Rectal smooth muscle tissue (tissue), 1 donor: ENCODE measurements at regions not wholly inside any gene's neighbourhood (a gene's known extent, or its start where the extent isn't known, plus 50 kb on each side); places are given as distances from the start of the nearest gene placed in this dataset.

Source experiments
- H3K27ac ChIP-seq: one replicate; pipeline ENCODE4 v1.7.0; 2013; ENCODE audit warnings: low read depth, low read length, inconsistent platforms
- H3K27me3 ChIP-seq: one replicate; pipeline ENCODE4 v1.7.0; 2013; ENCODE audit warnings: low read length; ENCODE audit not compliant: control insufficient read depth, insufficient read depth
- H3K36me3 ChIP-seq: one replicate; pipeline ENCODE4 v1.7.0; 2013; ENCODE audit warnings: low read length; ENCODE audit not compliant: control insufficient read depth, insufficient read depth
- H3K4me1 ChIP-seq: one replicate; pipeline ENCODE4 v1.7.0; 2013; ENCODE audit warnings: low read length; ENCODE audit not compliant: control insufficient read depth, insufficient read depth
- H3K4me3 ChIP-seq: one replicate; pipeline ENCODE4 v1.7.0; 2013; ENCODE audit warnings: low read length
- H3K9ac ChIP-seq: one replicate; pipeline ENCODE4 v1.7.0; 2013; ENCODE audit warnings: low read length

DNA sequence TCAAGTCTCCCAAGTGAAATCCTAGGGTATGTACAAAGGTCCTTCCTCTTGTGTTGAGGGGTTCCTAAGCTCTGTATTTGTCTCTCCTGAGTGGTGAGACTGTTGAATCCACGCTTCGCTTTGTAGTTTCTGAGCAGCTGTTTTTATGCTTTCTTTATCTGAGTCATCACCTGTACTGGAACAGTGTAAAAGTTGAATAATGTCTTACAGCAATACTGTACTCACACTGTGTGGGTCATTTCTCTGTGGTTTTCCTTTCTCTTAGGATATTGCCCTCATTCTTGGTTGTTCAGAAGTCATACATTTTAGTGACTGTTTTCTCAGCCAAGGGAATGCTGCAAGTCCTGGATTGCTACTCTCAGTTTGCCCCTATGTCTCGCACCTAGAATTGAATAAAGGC, 1596.6 kb downstream of the SLITRK5 start:
- H3K9ac ChIP-seq, result no peak overlapping the region
- H3K27ac ChIP-seq, result no peak overlapping the region
- no peak overlapping the region for H3K4me3 ChIP-seq
- H3K36me3 ChIP-seq, result no peaks in the 10 kb centered on the region
- no peaks in the 10 kb centered on the region for H3K4me1 ChIP-seq
- no peaks in the 10 kb centered on the region for H3K27me3 ChIP-seq

DNA sequence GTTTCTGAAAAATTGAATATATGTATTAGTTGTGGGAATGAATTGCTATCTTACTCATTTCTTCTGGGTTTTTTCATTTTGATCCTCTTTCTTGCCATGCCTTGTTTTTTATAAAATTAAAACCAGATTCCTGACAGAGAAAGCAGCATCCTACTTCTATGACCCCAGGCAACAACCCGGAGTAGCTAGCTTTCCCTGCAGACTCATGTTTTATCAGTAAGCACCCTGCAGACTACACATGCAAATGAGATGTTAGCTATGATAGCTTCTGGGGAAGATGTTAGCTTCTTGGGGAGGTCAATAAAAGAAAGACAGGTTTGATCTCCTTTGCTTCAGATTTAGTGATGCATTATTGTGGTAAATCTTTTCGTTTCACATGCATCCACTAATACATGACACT, 1598.6 kb downstream of the SLITRK5 start:
- no peaks in the 10 kb centered on the region for H3K4me1 ChIP-seq
- no peak overlapping the region for H3K9ac ChIP-seq
- no peaks in the 10 kb centered on the region for H3K36me3 ChIP-seq
- H3K27me3 ChIP-seq, result no peaks in the 10 kb centered on the region
- H3K27ac ChIP-seq, result no peak overlapping the region
- H3K4me3 ChIP-seq, result no peak overlapping the region

GRCh38 chr13:89270736-89271135, 1599.6 kb downstream of the SLITRK5 start:
- Histone ChIP-seq H3K27ac (no peak overlapping the region), H3K4me1 (no peaks in the 10 kb centered on the region), H3K4me3 (no peak overlapping the region), H3K36me3 (no peaks in the 10 kb centered on the region), H3K27me3 (no peaks in the 10 kb centered on the region), H3K9ac (no peak overlapping the region)

- Histone ChIP-seq H3K4me1 (peaks cover 3% of the 10 kb centered on the region), H3K27ac (peak overlapping the region; percentile 56), H3K36me3 (no peaks in the 10 kb centered on the region), H3K27me3 (no peaks in the 10 kb centered on the region), H3K9ac (no peak overlapping the region), H3K4me3 (no peak overlapping the region)
Measured at GRCh38 chr13:89279374-89279773, 1608.2 kb downstream of the SLITRK5 start.

GRCh38 chr13:89281331-89281730, 1610.2 kb downstream of the SLITRK5 start:
- Histone ChIP-seq H3K9ac (no peak overlapping the region), H3K36me3 (no peaks in the 10 kb centered on the region), H3K4me1 (peaks cover 3% of the 10 kb centered on the region), H3K27me3 (no peaks in the 10 kb centered on the region), H3K27ac (no peak overlapping the region), H3K4me3 (no peak overlapping the region)

GRCh38 chr13:89282241-89282640, 1611.1 kb downstream of the SLITRK5 start:
- peaks cover 3% of the 10 kb centered on the region for H3K4me1 ChIP-seq
- H3K9ac ChIP-seq, result no peak overlapping the region
- no peak overlapping the region for H3K27ac ChIP-seq
- no peaks in the 10 kb centered on the region for H3K27me3 ChIP-seq
- H3K36me3 ChIP-seq, result no peaks in the 10 kb centered on the region
- H3K4me3 ChIP-seq, result no peak overlapping the region

GRCh38 chr13:89287381-89287780, 1616.2 kb downstream of the SLITRK5 start:
- H3K27ac ChIP-seq, result no peak overlapping the region
- H3K4me3 ChIP-seq, result no peak overlapping the region
- H3K27me3 ChIP-seq, result no peaks in the 10 kb centered on the region
- H3K36me3 ChIP-seq, result no peaks in the 10 kb centered on the region
- H3K9ac ChIP-seq, result no peak overlapping the region
- no peaks in the 10 kb centered on the region for H3K4me1 ChIP-seq

GRCh38 chr13:89294115-89294867, 1623.1 kb downstream of the SLITRK5 start:
- Histone ChIP-seq H3K27ac (no peak overlapping the region), H3K9ac (no peak overlapping the region), H3K4me3 (no peak overlapping the region), H3K4me1 (no peaks in the 10 kb centered on the region), H3K36me3 (no peaks in the 10 kb centered on the region), H3K27me3 (no peaks in the 10 kb centered on the region)

DNA sequence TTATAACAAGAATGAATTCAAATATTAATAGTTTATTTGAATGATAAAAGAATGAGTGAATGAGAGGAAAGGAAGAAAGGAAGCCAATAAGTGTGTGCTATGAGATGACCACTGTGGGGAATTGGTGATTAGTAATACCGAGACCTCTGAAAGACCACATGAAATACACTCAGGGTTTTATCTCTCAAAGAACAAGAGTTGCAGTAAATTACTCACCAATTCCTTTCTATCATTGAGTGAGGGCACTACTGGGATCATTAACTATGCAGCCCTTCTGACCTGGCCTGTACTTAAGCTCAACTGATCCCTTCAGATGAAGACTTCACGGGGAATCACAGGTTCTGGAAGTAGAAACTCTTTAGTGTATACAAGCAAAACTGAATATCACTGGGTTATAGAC, 1636.1 kb downstream of the SLITRK5 start:
- Histone ChIP-seq H3K9ac (no peak overlapping the region), H3K27ac (no peak overlapping the region), H3K4me3 (no peak overlapping the region), H3K4me1 (no peaks in the 10 kb centered on the region), H3K27me3 (no peaks in the 10 kb centered on the region), H3K36me3 (no peaks in the 10 kb centered on the region)

DNA sequence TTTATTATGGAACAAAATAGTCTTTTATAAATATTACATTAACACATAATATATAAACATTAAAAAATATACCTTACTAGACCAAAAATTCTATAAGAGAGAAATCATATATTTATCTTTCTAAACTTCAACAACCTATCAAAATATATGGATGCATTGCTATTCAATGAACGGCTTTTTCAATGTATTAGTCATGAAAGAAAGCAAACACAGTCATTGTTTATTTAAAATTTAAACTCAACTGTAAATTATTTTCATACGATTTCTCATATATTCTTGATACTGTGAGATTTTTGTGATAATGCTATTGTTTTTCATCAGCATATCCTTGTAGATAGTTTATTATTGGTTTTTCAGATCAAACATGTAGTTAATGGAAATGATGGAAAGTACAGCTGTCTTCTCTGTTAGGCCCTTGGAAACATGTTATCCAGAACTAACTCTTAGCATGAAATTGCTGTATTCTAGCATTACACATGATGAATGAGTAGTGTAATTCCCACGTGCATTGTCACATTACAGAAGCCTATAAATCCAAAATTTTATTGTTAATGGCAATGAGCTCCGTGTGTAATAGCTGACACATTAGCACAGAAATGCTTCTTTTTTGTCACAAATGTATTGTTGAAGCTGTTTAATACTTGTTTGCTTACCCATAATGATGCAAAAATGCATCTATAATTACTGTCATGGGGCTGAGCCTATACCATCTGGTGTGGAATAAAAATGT, 1639.9 kb downstream of the SLITRK5 start:
- Histone ChIP-seq H3K9ac (no peak overlapping the region), H3K27ac (no peak overlapping the region), H3K36me3 (no peaks in the 10 kb centered on the region), H3K4me3 (no peak overlapping the region), H3K4me1 (no peaks in the 10 kb centered on the region), H3K27me3 (no peaks in the 10 kb centered on the region)

GRCh38 chr13:89315287-89315686, 1644.1 kb downstream of the SLITRK5 start:
- Histone ChIP-seq H3K4me3 (no peak overlapping the region), H3K4me1 (no peaks in the 10 kb centered on the region), H3K27ac (no peak overlapping the region), H3K36me3 (no peaks in the 10 kb centered on the region), H3K27me3 (no peaks in the 10 kb centered on the region), H3K9ac (no peak overlapping the region)

GRCh38 chr13:89322466-89322865, 1651.3 kb downstream of the SLITRK5 start:
- Histone ChIP-seq H3K4me3 (no peak overlapping the region), H3K9ac (no peak overlapping the region), H3K36me3 (no peaks in the 10 kb centered on the region), H3K27me3 (no peaks in the 10 kb centered on the region), H3K4me1 (no peaks in the 10 kb centered on the region), H3K27ac (no peak overlapping the region)

- H3K36me3 ChIP-seq, result no peaks in the 10 kb centered on the region
- H3K27ac ChIP-seq, result no peak overlapping the region
- H3K27me3 ChIP-seq, result no peaks in the 10 kb centered on the region
- no peak overlapping the region for H3K9ac ChIP-seq
- H3K4me3 ChIP-seq, result no peak overlapping the region
- no peaks in the 10 kb centered on the region for H3K4me1 ChIP-seq
Measured at GRCh38 chr13:89324582-89324981, 1653.4 kb downstream of the SLITRK5 start.
